Cardiac muscle cell (in vitro differentiated cells and primary cell): ENCODE measurements at regions not wholly inside any gene's neighbourhood (a gene's known extent, or its start where the extent isn't known, plus 50 kb on each side); places are given as distances from the start of the nearest gene placed in this dataset.

Experiments used
- DNase-seq, 2 donors: peaks; one replicate each; pipeline versions ENCODE4 v3.0.0 to v3.0.0-alpha.2; 2010 to 2017; ENCODE audit warnings: low read depth in 1 of 2, low spot score in 1 of 2
- H3K27ac ChIP-seq: fragments of 200-600 bp; sonication (generic); 2 replicates; pipeline ENCODE4 v1.5.1; 2016
- H3K27me3 ChIP-seq: fragments of 200-600 bp; sonication (generic); 2 replicates; pipeline ENCODE4 v1.6.0; 2016; ENCODE audit warnings: control low read depth
- H3K36me3 ChIP-seq: fragments of 200-600 bp; sonication (generic); 2 replicates; pipeline ENCODE4 v1.5.1; 2016; ENCODE audit warnings: control low read depth
- H3K4me1 ChIP-seq: fragments of 200-600 bp; sonication (generic); 2 replicates; pipeline ENCODE4 v1.8.1; 2017; ENCODE audit warnings: low read depth, mild to moderate bottlenecking, mixed run types
- H3K4me3 ChIP-seq: fragments of 200-600 bp; sonication (generic); 2 replicates; pipeline ENCODE4 v1.5.1; 2016; ENCODE audit warnings: mild to moderate bottlenecking
- H3K9me3 ChIP-seq: fragments of 200-600 bp; sonication (generic); 2 replicates; pipeline ENCODE4 v1.5.1; 2017; ENCODE audit warnings: low read depth, mild to moderate bottlenecking, control low read depth
- CTCF ChIP-seq: IDR thresholded peaks from 2 replicates; pipeline ENCODE4 v1.5.1; 2012; ENCODE audit warnings: low read depth, mild to moderate bottlenecking, low read length

DNA sequence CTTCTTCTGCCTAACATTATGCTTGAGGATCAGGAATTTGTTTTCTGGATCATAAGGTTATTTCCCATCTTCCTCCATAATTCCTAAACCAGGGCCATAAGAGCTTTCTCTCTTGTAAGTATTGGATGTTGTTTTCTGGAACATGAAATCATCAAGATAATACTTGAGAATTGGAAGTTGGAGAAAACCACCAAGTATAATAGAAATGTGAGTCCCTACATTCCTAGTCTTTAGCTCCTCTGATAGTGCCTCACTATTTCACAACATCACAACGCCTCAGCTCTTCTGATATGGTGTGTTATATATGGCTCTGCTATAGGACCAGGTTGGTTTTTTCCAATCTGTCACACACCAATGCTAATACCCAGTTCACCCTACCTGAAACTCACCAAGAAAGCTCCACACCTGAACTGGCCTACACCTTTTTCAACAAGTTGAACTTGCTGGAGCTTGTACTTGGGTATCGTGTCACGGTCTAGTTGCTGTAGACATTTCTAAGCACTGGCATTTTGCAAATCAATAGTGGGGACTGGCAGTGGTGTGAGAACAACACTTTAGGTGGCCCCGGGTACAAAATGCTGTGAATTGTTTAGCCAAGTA is 141.1 kb downstream of the ACTBL2 start:
- Histone ChIP-seq H3K4me3 (no peak overlapping the region), H3K9me3 (no peaks in the 10 kb centered on the region)

DNA sequence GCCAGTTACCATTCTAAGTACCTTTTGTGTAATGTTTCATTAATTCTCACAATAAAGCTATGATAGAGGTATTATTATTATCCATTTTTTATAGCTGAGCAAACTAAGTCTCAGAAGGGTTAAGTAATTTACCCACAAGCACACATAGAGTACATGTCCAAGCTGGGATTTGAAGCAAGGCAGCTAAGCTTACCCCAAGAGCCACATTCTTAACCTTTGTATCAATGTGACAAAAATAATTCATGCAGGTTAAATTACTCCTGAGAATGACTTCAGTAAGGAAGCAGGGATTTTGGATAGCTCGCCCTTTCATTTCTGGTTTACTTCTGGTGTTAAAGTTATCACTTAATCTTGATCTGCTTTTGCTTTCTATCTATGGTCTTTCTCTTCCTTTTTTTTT is 141.9 kb downstream of the ACTBL2 start:
- no peaks in the 10 kb centered on the region for H3K36me3 ChIP-seq
- TF ChIP-seq CTCF = no peak
- no peaks in the 10 kb centered on the region for H3K4me1 ChIP-seq
- DNase-seq = no peak
- H3K27ac ChIP-seq = no peak overlapping the region
- no peaks in the 10 kb centered on the region for H3K9me3 ChIP-seq
- no peak overlapping the region for H3K4me3 ChIP-seq
- H3K27me3 ChIP-seq = no peaks in the 10 kb centered on the region

More for the DNA sequence above, 141.1 kb downstream of the ACTBL2 start:
- Histone ChIP-seq H3K36me3 (no peaks in the 10 kb centered on the region), H3K4me1 (no peaks in the 10 kb centered on the region), H3K27ac (no peak overlapping the region), H3K27me3 (no peaks in the 10 kb centered on the region)
- TF ChIP-seq CTCF = no peak
- DNase-seq = peak in 1 of 2 donors; percentile 63

DNA sequence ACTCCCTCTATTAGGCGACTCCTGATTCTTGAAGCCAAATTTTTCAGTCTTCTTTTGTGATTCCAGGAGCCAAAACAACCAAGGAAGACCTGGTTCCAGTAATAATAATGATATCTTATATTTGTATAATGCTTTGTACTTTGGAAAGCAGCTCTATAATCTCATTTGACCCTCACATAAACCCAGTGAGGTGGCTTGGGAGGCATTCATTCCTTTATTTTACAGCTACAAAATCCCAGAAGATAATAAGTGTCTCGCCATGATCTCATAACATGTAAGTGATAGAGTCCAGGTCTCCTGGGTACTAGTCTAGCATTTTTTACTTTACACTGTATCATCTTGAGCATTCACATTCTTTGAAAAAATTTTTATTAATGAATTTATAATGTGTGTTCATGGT is 143.1 kb downstream of the ACTBL2 start:
- no peaks in the 10 kb centered on the region for H3K36me3 ChIP-seq
- H3K27me3 ChIP-seq = no peaks in the 10 kb centered on the region
- no peak for DNase-seq
- no peak overlapping the region for H3K4me3 ChIP-seq
- H3K9me3 ChIP-seq = no peaks in the 10 kb centered on the region
- no peak overlapping the region for H3K27ac ChIP-seq
- no peak for TF ChIP-seq CTCF
- no peaks in the 10 kb centered on the region for H3K4me1 ChIP-seq

DNA sequence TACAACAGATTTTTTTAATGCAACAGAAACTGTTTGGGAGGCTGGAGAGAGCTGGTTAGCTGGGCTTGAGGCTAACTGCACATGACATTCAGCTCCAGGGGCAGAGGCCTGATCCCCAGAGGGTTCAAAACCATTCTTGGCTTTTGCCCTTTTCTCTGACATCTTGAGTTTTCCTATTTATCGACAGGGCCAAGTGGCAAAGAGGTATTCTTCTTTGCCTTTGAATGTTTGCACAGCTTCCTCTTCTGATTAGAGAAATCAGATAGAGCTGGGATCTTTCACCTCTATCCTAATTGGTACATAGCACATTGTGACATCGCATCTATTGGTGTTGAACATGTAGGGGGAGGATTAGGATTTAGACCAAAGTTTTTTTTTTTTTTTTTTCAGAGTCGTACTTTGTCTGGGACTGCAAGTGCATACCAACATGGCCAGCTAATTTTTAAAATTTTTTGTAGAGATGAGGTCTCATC is 143.7 kb downstream of the ACTBL2 start:
- TF ChIP-seq CTCF = no peak
- no peak overlapping the region for H3K27ac ChIP-seq
- no peak for DNase-seq

DNA sequence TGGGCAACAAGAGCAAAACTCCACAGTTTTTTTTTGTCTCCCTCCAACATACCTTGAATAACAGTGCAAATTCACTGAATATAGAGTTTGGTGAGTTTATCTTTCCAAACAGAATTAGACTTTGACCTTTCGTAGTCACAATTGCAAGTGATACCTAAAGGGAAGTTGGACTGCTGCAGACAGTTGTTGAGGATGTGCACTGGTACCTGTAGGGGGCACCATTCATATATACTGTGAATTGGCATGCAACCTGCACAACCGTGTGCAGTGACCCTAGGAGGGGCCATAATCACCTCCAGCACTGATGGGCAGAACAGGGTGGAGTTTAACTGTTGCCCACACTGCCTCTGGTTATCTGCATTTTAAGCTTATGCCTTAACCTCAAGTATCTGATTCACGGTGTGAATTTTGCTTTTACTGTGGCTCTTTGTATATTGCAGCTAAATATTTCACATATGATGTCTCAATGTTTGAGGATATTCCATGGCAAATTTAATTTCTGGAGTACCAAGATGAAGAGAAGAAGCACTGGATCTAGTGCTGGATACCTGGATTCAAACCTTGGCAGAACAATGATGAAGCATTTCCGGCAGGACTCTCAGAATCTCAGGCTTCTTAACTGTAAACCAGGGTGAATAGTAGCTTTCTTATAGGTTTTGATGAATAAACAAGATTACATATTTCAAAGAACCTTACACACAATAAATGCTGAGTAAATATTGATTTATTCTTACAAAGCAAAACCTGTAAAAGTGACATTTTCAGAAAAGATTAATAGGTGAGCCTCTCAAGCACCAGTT is 144.3 kb downstream of the ACTBL2 start:
- H3K36me3 ChIP-seq = no peaks in the 10 kb centered on the region
- no peaks in the 10 kb centered on the region for H3K4me1 ChIP-seq
- no peak overlapping the region for H3K27ac ChIP-seq
- peak; percentile 51 to 72 for DNase-seq
- peak; percentile 50 for TF ChIP-seq CTCF
- no peaks in the 10 kb centered on the region for H3K9me3 ChIP-seq
- no peak overlapping the region for H3K4me3 ChIP-seq
- no peaks in the 10 kb centered on the region for H3K27me3 ChIP-seq

More for the DNA sequence above, 143.7 kb downstream of the ACTBL2 start:
- no peaks in the 10 kb centered on the region for H3K4me1 ChIP-seq
- no peaks in the 10 kb centered on the region for H3K27me3 ChIP-seq
- H3K9me3 ChIP-seq = no peaks in the 10 kb centered on the region
- no peaks in the 10 kb centered on the region for H3K36me3 ChIP-seq
- H3K4me3 ChIP-seq = no peak overlapping the region
